GM12878 (cell line): ENCODE measurements at regions not wholly inside any gene's neighbourhood (a gene's known extent, or its start where the extent isn't known, plus 50 kb on each side); places are given as distances from the start of the nearest gene placed in this dataset.

ENCODE experiments used
- ATAC-seq: fragments of 200-7000 bp; cut with Tn5 transposase; 3 replicates; pipeline ENCODE4 v1.9.1; 2020; ENCODE audit warnings: mild to moderate bottlenecking, moderate library complexity
- BruUV-seq: library from RNA; stranded (reverse); fragments of 400-500 nt; replicated peaks from 2 replicates; lab custom pipeline; 2021; lab: Mats Ljungman, UMichigan
- CTCF ChIA-PET: fragments of 300-600 bp; sonication (Branson Sonifier 250); formaldehyde crosslinking; extraction: SDS; loops from one replicate; lab custom pipeline; 2021; ENCODE audit warnings: inconsistent platforms; lab: Yijun Ruan, JAX
- POLR2A ChIA-PET: fragments of 350-600 bp; formaldehyde crosslinking; extraction: SDS; loops from one replicate; lab custom pipeline; 2021; ENCODE audit warnings: inconsistent platforms; lab: Charles Lee
- RAD21 ChIA-PET: fragments of 300-600 bp; sonication (Branson Sonifier 250); formaldehyde crosslinking; loops from one replicate; lab custom pipeline; 2023; ENCODE audit warnings: antibody characterized with exemption; ENCODE audit not compliant: unreplicated experiment; lab: Charles Lee
- SMC1A ChIA-PET: fragments of 300-600 bp; sonication (Branson Sonifier 250); formaldehyde crosslinking; loops from one replicate; lab custom pipeline; 2023; ENCODE audit not compliant: unreplicated experiment, uncharacterized antibody; lab: Charles Lee
- DNase-seq: peaks from one replicate; pipeline ENCODE4 v3.0.0-alpha.2; 2011; ENCODE audit warnings: low read depth, low spot score
- FAIRE-seq: peaks from 3 replicates; lab custom pipeline; 2011; peaks lifted over from hg19 to GRCh38; lab: Jason Lieb, UNC
- H2AFZ ChIP-seq: 2 replicates; pipeline ENCODE4 v1.6.0; 2011; ENCODE audit warnings: low read depth, low read length, control low read depth; ENCODE audit not compliant: control insufficient read depth
- H3K27ac ChIP-seq: 2 replicates; pipeline ENCODE4 v1.5.1; 2011; ENCODE audit warnings: control low read depth; ENCODE audit not compliant: control insufficient read depth, insufficient read depth
- H3K27me3 ChIP-seq, 2 experiments: replicated peaks in 1 of 2; 2 replicates each; pipeline versions ENCODE4 v1.6.0 to v1.6.1; 2011; ENCODE audit warnings: low read length in 1 of 2; ENCODE audit not compliant: control insufficient read depth in 2 of 2, insufficient read depth in 2 of 2
- H3K36me3 ChIP-seq, 2 experiments: 2 replicates each; pipeline ENCODE4 v1.5.1; 2011; ENCODE audit warnings: low read length in 1 of 2; ENCODE audit not compliant: control insufficient read depth in 2 of 2, insufficient read depth in 2 of 2
- H3K4me1 ChIP-seq: 2 replicates; pipeline ENCODE4 v1.6.1; 2011; ENCODE audit warnings: mild to moderate bottlenecking, low read length, moderate library complexity, mixed read lengths; ENCODE audit not compliant: control insufficient read depth, insufficient read depth
- H3K4me2 ChIP-seq: 2 replicates; pipeline ENCODE4 v1.6.0; 2011; ENCODE audit warnings: control low read depth; ENCODE audit not compliant: control insufficient read depth, insufficient read depth
- H3K4me3 ChIP-seq: fragments of 200-600 bp; sonication (generic); 2 replicates; pipeline ENCODE4 v1.5.1; 2016
- H3K79me2 ChIP-seq: 2 replicates; pipeline ENCODE4 v1.6.0; 2011; ENCODE audit warnings: low read length; ENCODE audit not compliant: control insufficient read depth, insufficient read depth
- H3K9ac ChIP-seq: 2 replicates; pipeline ENCODE4 v1.8.0; 2011; ENCODE audit warnings: low read length, control low read depth, mixed read lengths; ENCODE audit not compliant: control insufficient read depth, insufficient read depth
- H3K9me3 ChIP-seq: replicated peaks from 3 replicates; pipeline ENCODE4 v1.5.1; 2011; ENCODE audit warnings: mild to moderate bottlenecking, low read length; ENCODE audit not compliant: control insufficient read depth, insufficient read depth
- H4K20me1 ChIP-seq: 2 replicates; pipeline ENCODE4 v1.6.0; 2011; ENCODE audit not compliant: control insufficient read depth, insufficient read depth
- ATF3 ChIP-seq: IDR thresholded peaks from 2 replicates; pipeline ENCODE4 v1.6.1; 2011; ENCODE audit warnings: low read depth, mild to moderate bottlenecking, low read length, moderate library complexity, borderline replicate concordance; ENCODE audit errors: extremely low read depth
- CHD1 ChIP-seq: IDR thresholded peaks from 2 replicates; pipeline ENCODE4 v1.6.1; 2012; ENCODE audit warnings: low read depth, low read length, improper control_type of control experiment
- EGR1 ChIP-seq, 2 experiments: IDR thresholded peaks; 1 replicate in 1 of 2; 2 replicates in 1 of 2; pipeline ENCODE4 v1.6.1; 2011 to 2012; ENCODE audit warnings: low read depth in 2 of 2, low read length in 2 of 2, borderline replicate concordance in 1 of 2, mild to moderate bottlenecking in 1 of 2, moderate library complexity in 1 of 2
- GABPA ChIP-seq: IDR thresholded peaks from 2 replicates; pipeline ENCODE4 v1.6.1; 2014; ENCODE audit warnings: antibody characterized with exemption, low read depth, mild to moderate bottlenecking, inconsistent platforms
- MYB ChIP-seq: fragments of 150-350 bp; IDR thresholded peaks from 2 replicates; pipeline ENCODE4 v1.6.1; 2014; ENCODE audit warnings: mild to moderate bottlenecking, low read depth, low read length, borderline replicate concordance
- NFXL1 ChIP-seq: fragments of 450-650 bp; IDR thresholded peaks from 2 replicates; pipeline ENCODE4 v1.6.1; 2017; ENCODE audit warnings: antibody characterized with exemption, mild to moderate bottlenecking, borderline replicate concordance
- NFYA ChIP-seq: IDR thresholded peaks from 2 replicates; pipeline ENCODE4 v1.6.1; 2011; ENCODE audit warnings: low read depth, mild to moderate bottlenecking, low read length, improper control_type of control experiment, borderline replicate concordance
- NRF1 ChIP-seq: conservative IDR thresholded peaks from 2 replicates; pipeline ENCODE4 v1.6.1; 2011; ENCODE audit warnings: mild to moderate bottlenecking, low read depth, low read length, improper control_type of control experiment
- RB1 ChIP-seq: fragments of 450-650 bp; formaldehyde crosslinking; IDR thresholded peaks from 2 replicates; pipeline ENCODE4 v1.6.1; 2017; ENCODE audit warnings: mild to moderate bottlenecking, borderline replicate concordance
- RCOR1 ChIP-seq: conservative IDR thresholded peaks from 2 replicates; pipeline ENCODE4 v1.6.1; 2012; ENCODE audit warnings: low read depth, low read length, improper control_type of control experiment
- REST ChIP-seq: IDR thresholded peaks from 2 replicates; pipeline ENCODE4 v1.6.1; 2012; ENCODE audit warnings: mild to moderate bottlenecking, low read depth, low read length
- YY1 ChIP-seq: IDR thresholded peaks from 2 replicates; pipeline ENCODE4 v1.6.1; 2011; ENCODE audit warnings: low read depth, mild to moderate bottlenecking, low read length
- ZBED1 ChIP-seq: IDR thresholded peaks from 2 replicates; pipeline ENCODE4 v1.6.1; 2016; ENCODE audit warnings: borderline replicate concordance
- ZNF592 ChIP-seq: fragments of 450-650 bp; IDR thresholded peaks from 2 replicates; pipeline ENCODE4 v1.6.1; 2017; ENCODE audit warnings: mild to moderate bottlenecking, moderate library complexity
- ZZZ3 ChIP-seq: IDR thresholded peaks from 2 replicates; pipeline ENCODE4 v1.6.1; 2011; ENCODE audit warnings: low read depth; ENCODE audit not compliant: control insufficient read depth, insufficient read length
- in situ Hi-C: fragments of 300-500 bp; cut with MboI; formaldehyde crosslinking; loops from 9 replicates; pipeline ENCODE4 v1.14.3; 2018; ENCODE audit warnings: mixed read lengths
- intact Hi-C: fragments of 100-400 bp; cut with micrococcal nuclease; formaldehyde crosslinking; loops from one replicate; pipeline ENCODE4 v1.14.2; 2022; ENCODE audit not compliant: unreplicated experiment

GRCh38 chr3:94372026-94372425 lies 309.2 kb downstream of the NSUN3 start:
- H3K27ac ChIP-seq, result no peak overlapping the region
- no peaks in the 10 kb centered on the region for H3K27me3 ChIP-seq
- ChIA-PET POLR2A (no interaction called here), CTCF (interaction anchor here (0.5 kb wide), 1 partner anchor 38 kb away, joined by 3 read pairs; no protein-coding TSS in a partner anchor), SMC1A (no interaction called here), RAD21 (no interaction called here)
- BruUV-seq, result no TSS peak
- in situ Hi-C loops, result loop anchor here (25.0 kb wide), 1 partner anchor 90 kb away; no protein-coding TSS in a partner anchor
- no peak overlapping the region for H2AFZ ChIP-seq
- no peaks in the 10 kb centered on the region for H3K4me1 ChIP-seq
- no peaks in the 10 kb centered on the region for H3K79me2 ChIP-seq
- DNase-seq (no peak), FAIRE-seq (no peak), ATAC-seq (no peak)
- H3K36me3 ChIP-seq, result no peaks in the 10 kb centered on the region
- H4K20me1 ChIP-seq, result no peaks in the 10 kb centered on the region
- intact Hi-C loops, result no loop called here
- no peaks in the 10 kb centered on the region for H3K9me3 ChIP-seq
- H3K4me2 ChIP-seq, result no peak overlapping the region
- H3K9ac ChIP-seq, result no peak overlapping the region
- H3K4me3 ChIP-seq, result no peak overlapping the region
- TF ChIP-seq ZZZ3 (no peak), NFXL1 (no peak), ATF3 (no peak), CHD1 (no peak), REST (no peak), RB1 (no peak), RCOR1 (no peak), NFYA (no peak), GABPA (no peak), ZNF592 (no peak), ZBED1 (no peak), NRF1 (no peak), YY1 (no peak), MYB (no peak), EGR1 (IDR thresholded peaks at IDR 0.05; ENCODE audit: borderline replicate concordance in 1 of 2, low read depth in 2 of 2, low read length in 2 of 2) (no peak)
- TF ChIP-seq, all 136 proteins: peak for 0
